ENCODE measurements at regions not wholly inside any gene's neighbourhood (a gene's known extent, or its start where the extent isn't known, plus 50 kb on each side); places are given as distances from the start of the nearest gene placed in this dataset.
"Not testable (repeated sequence)": the region's sequence is repeated elsewhere in the genome, so short reads cannot be mapped to it uniquely, and the experiment has no call there.

GRCh38 chr9:66152406-66152805 is 415.5 kb downstream of the FOXD4L4 start:
- H3K27ac ChIP-seq (replicated peaks); H3K36me3 ChIP-seq; DNase-seq; H3K27me3 ChIP-seq (ENCODE audit: low read depth); intact Hi-C loops (cut with micrococcal nuclease); H3K9me3 ChIP-seq (replicated peaks); H3K4me1 ChIP-seq: not testable (repeated sequence)
- H3K4me3 ChIP-seq: peak overlapping the region; percentile 48

GRCh38 chr9:66153021-66153725 is 416.2 kb downstream of the FOXD4L4 start:
- H3K27me3 ChIP-seq (ENCODE audit: low read depth); intact Hi-C loops (cut with micrococcal nuclease); H3K36me3 ChIP-seq; H3K9me3 ChIP-seq (replicated peaks); H3K4me1 ChIP-seq; H3K27ac ChIP-seq (replicated peaks): not testable (repeated sequence)
- peak; percentile 45 for TF ChIP-seq CTCF (IDR thresholded peaks at IDR 0.05; ENCODE audit: borderline replicate concordance)
- peak; percentile 47 for DNase-seq
- peak overlapping the region; percentile 65 for H3K4me3 ChIP-seq

- intact Hi-C loops (cut with micrococcal nuclease); H3K36me3 ChIP-seq; H3K27ac ChIP-seq (replicated peaks); H3K9me3 ChIP-seq (replicated peaks); H3K27me3 ChIP-seq (ENCODE audit: low read depth); H3K4me1 ChIP-seq; DNase-seq: not testable (repeated sequence)
- peak overlapping the region; percentile 65 for H3K4me3 ChIP-seq
These were observed 417.2 kb downstream of the FOXD4L4 start for GRCh38 chr9:66153971-66154691.

- DNase-seq; H3K9me3 ChIP-seq (replicated peaks); H3K4me1 ChIP-seq; intact Hi-C loops (cut with micrococcal nuclease); H3K36me3 ChIP-seq; H3K27ac ChIP-seq (replicated peaks); H3K4me3 ChIP-seq; H3K27me3 ChIP-seq (ENCODE audit: low read depth): not testable (repeated sequence)
These were observed 445.4 kb downstream of the FOXD4L4 start for GRCh38 chr9:66182316-66182715.

GRCh38 chr9:66183648-66184047 is 446.7 kb downstream of the FOXD4L4 start:
- intact Hi-C loops (cut with micrococcal nuclease); H3K4me3 ChIP-seq; H3K27me3 ChIP-seq (ENCODE audit: low read depth); H3K4me1 ChIP-seq; H3K9me3 ChIP-seq (replicated peaks); DNase-seq; H3K27ac ChIP-seq (replicated peaks); H3K36me3 ChIP-seq: not testable (repeated sequence)

- H3K27ac ChIP-seq (replicated peaks); DNase-seq: not testable (repeated sequence)
These were observed 460.3 kb downstream of the FOXD4L4 start for GRCh38 chr9:66197199-66197598.

GRCh38 chr9:66198421-66198820 is 461.5 kb downstream of the FOXD4L4 start:
- H3K27me3 ChIP-seq (ENCODE audit: low read depth); H3K9me3 ChIP-seq (replicated peaks); H3K36me3 ChIP-seq; intact Hi-C loops (cut with micrococcal nuclease); H3K4me1 ChIP-seq; H3K27ac ChIP-seq (replicated peaks): not testable (repeated sequence)
- DNase-seq: peak; percentile 22
- peak overlapping the region; percentile 23 for H3K4me3 ChIP-seq
- peak; percentile 48 for TF ChIP-seq CTCF (IDR thresholded peaks at IDR 0.05; ENCODE audit: borderline replicate concordance)

More at GRCh38 chr9:66197199-66197598, 460.3 kb downstream of the FOXD4L4 start:
- H3K36me3 ChIP-seq; intact Hi-C loops (cut with micrococcal nuclease); H3K4me3 ChIP-seq; H3K9me3 ChIP-seq (replicated peaks); H3K27me3 ChIP-seq (ENCODE audit: low read depth); H3K4me1 ChIP-seq: not testable (repeated sequence)

- H3K4me3 ChIP-seq; H3K4me1 ChIP-seq; H3K27me3 ChIP-seq (ENCODE audit: low read depth); DNase-seq; H3K36me3 ChIP-seq; intact Hi-C loops (cut with micrococcal nuclease); H3K9me3 ChIP-seq (replicated peaks); H3K27ac ChIP-seq (replicated peaks): not testable (repeated sequence)
These were observed 469.7 kb downstream of the FOXD4L4 start for GRCh38 chr9:66206617-66207016.

- intact Hi-C loops (cut with micrococcal nuclease): not testable (repeated sequence)
These were observed 471.0 kb downstream of the FOXD4L4 start for GRCh38 chr9:66207914-66208313.

GRCh38 chr9:66244763-66245162 is 507.8 kb downstream of the FOXD4L4 start:
- H3K36me3 ChIP-seq; intact Hi-C loops (cut with micrococcal nuclease); H3K4me3 ChIP-seq; DNase-seq; H3K27ac ChIP-seq (replicated peaks); H3K9me3 ChIP-seq (replicated peaks); H3K4me1 ChIP-seq; H3K27me3 ChIP-seq (ENCODE audit: low read depth): not testable (repeated sequence)

More at GRCh38 chr9:66207914-66208313, 471.0 kb downstream of the FOXD4L4 start:
- H3K27me3 ChIP-seq (ENCODE audit: low read depth); H3K4me3 ChIP-seq; H3K4me1 ChIP-seq; H3K27ac ChIP-seq (replicated peaks); H3K9me3 ChIP-seq (replicated peaks); H3K36me3 ChIP-seq; DNase-seq: not testable (repeated sequence)

GRCh38 chr9:66245481-66245880 is 508.5 kb downstream of the FOXD4L4 start:
- H3K27me3 ChIP-seq (ENCODE audit: low read depth); H3K9me3 ChIP-seq (replicated peaks); H3K27ac ChIP-seq (replicated peaks); H3K36me3 ChIP-seq; H3K4me1 ChIP-seq; intact Hi-C loops (cut with micrococcal nuclease); DNase-seq; H3K4me3 ChIP-seq: not testable (repeated sequence)

GRCh38 chr9:66257581-66257980 is 520.6 kb downstream of the FOXD4L4 start:
- H3K36me3 ChIP-seq; DNase-seq; intact Hi-C loops (cut with micrococcal nuclease); H3K9me3 ChIP-seq (replicated peaks); H3K27ac ChIP-seq (replicated peaks); H3K4me3 ChIP-seq; H3K27me3 ChIP-seq (ENCODE audit: low read depth); H3K4me1 ChIP-seq: not testable (repeated sequence)

Measured in left ventricle myocardium inferior (tissue), 1 donor.